ENCODE measurements at regions not wholly inside any gene's neighbourhood (a gene's known extent, or its start where the extent isn't known, plus 50 kb on each side); places are given as distances from the start of the nearest gene placed in this dataset.
"Not testable (repeated sequence)": the region's sequence is repeated elsewhere in the genome, so short reads cannot be mapped to it uniquely, and the experiment has no call there.

- DNase-seq (ENCODE audit: low read depth) = peak; percentile 48
These were observed 283.7 kb downstream of the BTBD3 start for GRCh38 chr20:12201289-12201991.

- no peak for DNase-seq (ENCODE audit: low read depth)
These were observed 285.7 kb downstream of the BTBD3 start for GRCh38 chr20:12203399-12203798.

GRCh38 chr20:12203981-12204380 is 286.3 kb downstream of the BTBD3 start:
- no peak for DNase-seq (ENCODE audit: low read depth)

GRCh38 chr20:12207875-12208274 is 290.2 kb downstream of the BTBD3 start:
- peak; percentile 50 for DNase-seq (ENCODE audit: low read depth)

- DNase-seq (ENCODE audit: low read depth) = no peak
These were observed 292.9 kb downstream of the BTBD3 start for GRCh38 chr20:12210591-12210990.

- DNase-seq (ENCODE audit: low read depth) = no peak
These were observed 293.7 kb downstream of the BTBD3 start for GRCh38 chr20:12211361-12211760.

GRCh38 chr20:12217382-12217781 is 299.7 kb downstream of the BTBD3 start:
- DNase-seq (ENCODE audit: low read depth) = no peak

GRCh38 chr20:12219798-12220197 is 302.1 kb downstream of the BTBD3 start:
- no peak for DNase-seq (ENCODE audit: low read depth)

GRCh38 chr20:12223057-12223456 is 305.4 kb downstream of the BTBD3 start:
- DNase-seq (ENCODE audit: low read depth) = no peak

GRCh38 chr20:12225898-12226297 is 308.2 kb downstream of the BTBD3 start:
- no peak for DNase-seq (ENCODE audit: low read depth)

GRCh38 chr20:12229891-12230290 is 312.2 kb downstream of the BTBD3 start:
- DNase-seq (ENCODE audit: low read depth) = no peak

- no peak for DNase-seq (ENCODE audit: low read depth)
These were observed 320.1 kb downstream of the BTBD3 start for GRCh38 chr20:12237772-12238171.

- peak; percentile 7 for DNase-seq (ENCODE audit: low read depth)
These were observed 323.4 kb downstream of the BTBD3 start for GRCh38 chr20:12241065-12241464.

GRCh38 chr20:12243327-12243726 is 325.6 kb downstream of the BTBD3 start:
- DNase-seq (ENCODE audit: low read depth) = peak; percentile 1

- no peak for DNase-seq (ENCODE audit: low read depth)
These were observed 330.8 kb downstream of the BTBD3 start for GRCh38 chr20:12248481-12248880.

- not testable (repeated sequence) for DNase-seq (ENCODE audit: low read depth)
These were observed 333.0 kb downstream of the BTBD3 start for GRCh38 chr20:12250661-12251060.

GRCh38 chr20:12252793-12253192 is 335.1 kb downstream of the BTBD3 start:
- peak; percentile 60 for DNase-seq (ENCODE audit: low read depth)

- peak; percentile 9 for DNase-seq (ENCODE audit: low read depth)
These were observed 337.8 kb downstream of the BTBD3 start for GRCh38 chr20:12255461-12255970.

- DNase-seq (ENCODE audit: low read depth) = peak; percentile 1
These were observed 339.1 kb downstream of the BTBD3 start for GRCh38 chr20:12256806-12257205.

- no peak for DNase-seq (ENCODE audit: low read depth)
These were observed 345.1 kb downstream of the BTBD3 start for GRCh38 chr20:12262747-12263146.

- DNase-seq (ENCODE audit: low read depth) = no peak
These were observed 347.0 kb downstream of the BTBD3 start for GRCh38 chr20:12264711-12265110.

GRCh38 chr20:12265662-12266061 is 348.0 kb downstream of the BTBD3 start:
- no peak for DNase-seq (ENCODE audit: low read depth)

GRCh38 chr20:12269579-12269978 is 351.9 kb downstream of the BTBD3 start:
- no peak for DNase-seq (ENCODE audit: low read depth)

- DNase-seq (ENCODE audit: low read depth) = no peak
These were observed 353.2 kb downstream of the BTBD3 start for GRCh38 chr20:12270863-12271262.

All from amniotic epithelial cell (primary cell).